ENCODE measurements at regions not wholly inside any gene's neighbourhood (a gene's known extent, or its start where the extent isn't known, plus 50 kb on each side); places are given as distances from the start of the nearest gene placed in this dataset.

DNA sequence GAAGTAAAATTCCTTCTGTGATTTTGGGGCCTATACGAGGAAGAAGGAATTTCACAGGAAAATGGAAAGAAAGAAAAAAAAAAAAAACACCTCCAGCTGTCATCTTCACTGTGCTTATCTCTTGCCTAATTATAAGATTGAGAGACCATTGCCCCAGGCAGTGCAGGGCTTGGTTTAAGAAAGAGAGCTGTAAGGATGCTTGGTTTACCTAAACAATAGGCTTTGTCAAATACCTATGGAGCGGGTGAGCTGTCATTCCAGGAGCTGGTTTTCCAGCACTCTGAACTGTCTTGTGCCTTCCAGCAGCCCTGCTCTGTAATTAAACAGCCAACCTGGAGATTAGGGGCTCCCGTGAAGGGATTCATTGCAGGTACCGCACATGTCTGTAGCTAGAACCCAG lies 137.8 kb downstream of the EDN3 start:
- DNase-seq: no peak

DNA sequence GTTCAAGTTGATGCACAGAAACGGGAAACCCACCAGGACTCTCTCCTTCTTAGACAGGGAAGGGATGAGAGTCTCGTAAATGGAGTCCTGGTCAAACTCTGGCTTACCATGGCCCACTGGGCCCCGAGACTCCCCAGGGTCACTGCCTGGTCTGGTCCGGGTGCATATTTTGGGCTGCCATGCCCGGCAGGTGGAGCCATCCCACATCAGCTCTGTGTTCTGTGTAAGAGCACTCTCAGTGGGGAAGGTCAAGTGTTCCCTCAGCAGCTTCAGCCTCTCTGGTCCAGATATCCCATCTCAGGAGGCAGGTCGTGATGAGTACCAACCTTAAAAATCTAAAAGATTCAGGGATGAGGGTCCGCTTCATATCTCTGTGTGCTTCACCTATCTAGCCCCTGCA lies 138.8 kb downstream of the EDN3 start:
- no peak for DNase-seq

DNA sequence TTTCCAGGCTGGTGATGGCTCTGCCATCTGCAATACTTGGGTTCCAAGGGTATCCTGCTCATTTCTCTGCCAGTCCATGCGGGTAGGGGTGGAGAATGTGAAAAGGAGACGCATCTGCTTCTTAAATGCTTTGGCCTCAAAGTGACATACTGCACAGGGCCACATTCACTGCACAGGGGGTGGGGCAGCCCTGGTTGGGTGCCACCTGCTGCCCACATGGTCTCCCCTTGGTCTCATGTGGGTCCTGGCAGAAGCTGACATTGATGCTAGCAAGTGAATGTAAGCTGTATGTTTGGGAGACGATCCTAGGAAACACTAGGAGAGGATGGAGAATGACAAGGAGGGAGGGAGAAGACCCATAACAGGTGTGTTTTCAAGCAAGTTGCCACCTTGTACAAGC lies 140.9 kb downstream of the EDN3 start:
- DNase-seq: no peak

DNA sequence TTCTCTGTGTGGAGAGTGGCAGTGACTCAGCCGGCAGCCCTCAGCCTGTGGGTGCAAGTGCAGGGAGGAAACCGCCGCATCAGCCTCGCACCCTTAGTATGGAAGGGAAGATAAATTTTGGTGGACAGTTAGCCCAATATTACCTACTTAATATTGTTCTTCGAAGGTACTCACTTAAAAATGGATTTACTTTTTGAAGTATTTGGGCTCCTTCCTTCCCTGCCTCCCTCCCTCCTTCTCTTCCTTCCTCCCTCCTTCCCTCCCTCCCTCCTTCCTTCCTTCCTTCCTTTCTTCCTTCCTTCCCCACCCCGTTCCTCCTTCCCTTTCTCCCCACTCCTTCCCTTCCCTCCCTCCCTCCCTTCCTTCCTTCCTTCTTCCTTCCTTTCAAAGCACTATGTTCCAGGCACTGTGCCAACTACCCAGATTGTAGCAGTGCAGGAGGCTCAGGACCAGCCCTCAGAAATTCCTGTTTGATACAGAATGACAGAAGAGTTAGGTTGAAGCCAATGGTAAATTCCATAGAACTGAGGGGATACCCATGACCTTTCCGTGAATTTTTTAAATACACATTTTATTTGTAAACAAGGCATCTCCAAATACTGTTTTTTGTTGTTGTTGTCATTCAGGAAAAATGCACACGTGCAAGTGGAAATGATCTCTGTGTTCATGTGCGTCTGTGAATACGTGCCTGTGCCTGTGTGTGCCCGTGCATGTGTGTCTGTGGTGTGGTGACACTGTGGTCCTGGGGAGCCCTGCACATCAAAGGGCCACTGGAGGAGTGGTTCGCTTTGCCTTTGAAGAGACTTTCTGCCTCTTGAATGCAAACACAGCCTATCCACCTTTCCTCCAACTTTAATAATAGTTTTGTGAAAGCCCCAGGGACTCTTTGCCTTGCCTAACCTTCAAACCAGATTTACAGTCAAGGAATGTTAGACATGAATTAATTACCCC lies 141.7 kb downstream of the EDN3 start:
- no peak for DNase-seq

DNA sequence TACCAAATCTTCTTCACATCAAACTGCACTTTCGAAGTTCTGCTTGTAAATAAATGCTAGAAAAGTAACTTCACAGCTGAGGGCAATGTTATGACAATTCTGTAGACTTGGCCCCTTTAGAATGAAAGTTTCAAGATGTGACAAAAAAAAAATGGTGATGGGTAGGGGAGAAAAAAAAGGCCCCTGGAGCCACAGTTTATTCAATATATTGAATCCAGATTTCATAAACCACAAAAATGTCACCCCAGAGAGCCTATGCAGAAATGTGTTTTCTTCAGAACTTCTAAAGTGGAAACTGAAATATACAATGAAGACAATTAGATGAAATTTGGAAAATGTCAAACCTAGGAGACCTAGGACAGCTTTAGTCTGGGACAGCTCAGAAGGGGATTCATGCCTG lies 143.1 kb downstream of the EDN3 start:
- DNase-seq: no peak

DNA sequence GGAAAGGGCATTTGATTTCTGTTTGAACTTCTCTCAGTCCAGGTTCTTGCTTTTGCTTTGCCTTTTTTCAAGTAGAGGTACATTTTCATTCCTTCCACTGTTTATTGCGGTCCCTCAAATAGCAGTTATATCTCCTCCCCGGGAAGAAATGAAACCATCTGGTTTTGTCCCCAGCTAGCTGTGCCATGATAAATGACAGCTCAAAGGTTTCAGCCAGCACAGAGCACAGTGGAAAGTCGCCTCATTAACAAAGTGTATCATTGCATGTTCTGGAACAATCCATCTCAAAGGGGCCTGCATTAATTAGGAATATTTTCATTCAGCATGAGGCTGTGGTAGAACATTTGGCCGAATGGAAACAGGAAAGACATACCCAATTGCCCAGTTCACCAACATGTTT lies 146.0 kb downstream of the EDN3 start:
- no peak for DNase-seq

DNA sequence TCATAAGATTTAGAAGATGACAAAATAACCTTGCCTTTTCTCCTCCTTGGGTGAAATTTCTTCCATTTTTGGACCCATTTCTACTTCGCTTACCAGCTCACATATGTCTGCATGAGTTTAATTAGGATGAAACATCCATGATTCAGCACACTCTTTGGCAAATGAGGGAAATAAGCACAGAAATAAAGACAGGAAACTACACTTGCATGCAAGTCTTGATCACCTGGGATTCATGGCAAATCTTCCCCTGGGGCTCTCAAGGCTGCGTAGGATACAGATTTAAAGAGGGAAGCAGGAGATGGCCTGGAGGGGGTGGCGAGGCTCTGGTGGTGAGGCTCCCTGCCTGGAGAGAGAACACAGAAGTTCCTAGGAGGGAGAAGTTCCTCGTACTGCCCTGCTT lies 147.8 kb downstream of the EDN3 start:
- DNase-seq: no peak

DNA sequence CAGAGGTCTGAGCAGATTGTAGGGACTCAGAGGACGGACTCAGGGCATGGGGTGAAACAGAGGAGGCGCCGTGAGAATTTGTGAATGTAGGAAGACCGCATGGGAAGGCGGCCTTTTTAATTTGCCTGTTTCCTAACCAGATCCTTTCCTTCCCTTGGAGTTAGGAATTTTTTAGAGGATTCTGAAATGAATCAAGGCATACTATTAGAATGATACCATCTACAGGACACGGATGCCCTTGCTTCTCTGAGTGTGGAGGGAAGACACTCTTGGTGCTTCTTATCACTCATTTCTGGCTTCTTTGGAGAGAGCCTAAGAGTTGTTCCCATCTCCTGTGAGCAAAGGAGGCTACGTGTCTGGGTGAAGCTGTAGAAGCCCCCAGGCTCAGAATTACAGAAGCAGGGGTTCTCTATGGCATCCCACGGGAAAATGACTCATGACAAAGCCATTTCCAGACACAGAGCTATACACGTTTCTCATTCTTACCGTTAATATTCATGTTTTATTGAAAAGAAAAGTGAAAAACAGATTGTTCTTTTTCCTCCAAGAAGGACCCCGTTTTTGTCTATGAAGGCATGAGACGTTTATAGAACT lies 148.5 kb downstream of the EDN3 start:
- no peak for DNase-seq

DNA sequence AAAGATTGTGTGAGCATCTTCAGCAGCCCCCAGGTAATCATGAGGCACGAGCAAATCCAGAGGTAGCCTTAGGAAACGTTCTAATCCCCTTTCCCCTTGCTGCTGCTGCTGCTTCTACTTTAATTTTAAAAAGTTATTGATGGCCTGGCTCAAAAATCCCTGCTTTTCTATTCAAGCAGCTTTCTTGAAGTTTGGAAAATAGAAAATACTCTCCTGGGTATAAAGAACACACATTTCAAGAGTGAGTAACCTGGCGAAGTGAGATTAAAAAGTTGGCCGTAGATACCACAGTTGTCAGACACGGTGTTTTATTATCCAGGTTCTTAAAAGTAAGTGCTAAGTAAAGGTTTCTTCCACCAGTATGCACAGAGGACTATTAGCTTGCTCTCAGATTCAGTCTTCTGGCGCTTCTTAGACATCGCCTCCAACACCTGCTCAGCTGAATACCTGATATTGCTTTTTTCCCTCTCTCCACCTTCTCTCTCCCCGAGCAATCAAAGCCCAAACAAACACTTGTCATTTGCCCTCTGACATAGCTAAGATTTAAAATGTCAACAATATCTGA lies 150.7 kb downstream of the EDN3 start:
- no peak for DNase-seq

DNA sequence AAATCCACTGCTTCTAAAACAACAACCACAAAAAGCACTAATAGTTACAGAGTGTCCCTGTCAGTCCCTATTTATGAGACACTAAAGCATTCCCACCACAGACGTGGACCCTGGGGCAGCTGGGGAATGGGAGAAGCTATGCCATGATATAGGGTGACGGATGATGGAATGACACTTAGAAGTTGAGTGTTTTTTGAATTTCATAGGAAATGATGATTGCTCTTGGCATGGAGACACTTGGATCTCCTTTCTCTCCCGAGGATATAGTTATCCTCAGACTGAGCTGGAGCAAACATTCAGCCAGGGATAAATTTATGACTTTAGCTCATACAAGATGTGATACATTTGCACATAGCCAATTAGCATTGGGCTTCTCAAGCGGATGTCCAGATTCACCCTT lies 151.2 kb downstream of the EDN3 start:
- no peak for DNase-seq

DNA sequence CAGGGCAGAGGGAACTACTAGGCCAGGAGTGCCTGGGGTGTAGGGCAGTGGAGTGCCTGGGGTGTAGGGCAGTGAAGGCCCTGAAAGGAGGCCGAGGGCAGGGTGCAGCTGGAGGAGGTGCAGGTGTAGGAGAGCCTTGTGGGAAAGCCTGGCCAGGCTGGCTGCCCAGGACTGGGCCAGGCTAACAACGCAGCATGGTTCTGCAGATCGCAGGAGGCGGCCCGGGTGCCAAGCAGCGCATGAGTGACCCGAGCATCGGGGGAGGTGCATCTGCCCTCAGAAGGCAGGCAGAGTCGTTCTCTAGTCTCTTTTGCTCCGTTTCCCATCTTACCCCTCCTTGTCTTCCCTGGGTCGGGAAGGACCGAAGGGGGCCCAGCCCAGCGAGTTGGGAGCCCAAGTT lies 151.5 kb upstream of the PHACTR3 start:
- no peak for DNase-seq

DNA sequence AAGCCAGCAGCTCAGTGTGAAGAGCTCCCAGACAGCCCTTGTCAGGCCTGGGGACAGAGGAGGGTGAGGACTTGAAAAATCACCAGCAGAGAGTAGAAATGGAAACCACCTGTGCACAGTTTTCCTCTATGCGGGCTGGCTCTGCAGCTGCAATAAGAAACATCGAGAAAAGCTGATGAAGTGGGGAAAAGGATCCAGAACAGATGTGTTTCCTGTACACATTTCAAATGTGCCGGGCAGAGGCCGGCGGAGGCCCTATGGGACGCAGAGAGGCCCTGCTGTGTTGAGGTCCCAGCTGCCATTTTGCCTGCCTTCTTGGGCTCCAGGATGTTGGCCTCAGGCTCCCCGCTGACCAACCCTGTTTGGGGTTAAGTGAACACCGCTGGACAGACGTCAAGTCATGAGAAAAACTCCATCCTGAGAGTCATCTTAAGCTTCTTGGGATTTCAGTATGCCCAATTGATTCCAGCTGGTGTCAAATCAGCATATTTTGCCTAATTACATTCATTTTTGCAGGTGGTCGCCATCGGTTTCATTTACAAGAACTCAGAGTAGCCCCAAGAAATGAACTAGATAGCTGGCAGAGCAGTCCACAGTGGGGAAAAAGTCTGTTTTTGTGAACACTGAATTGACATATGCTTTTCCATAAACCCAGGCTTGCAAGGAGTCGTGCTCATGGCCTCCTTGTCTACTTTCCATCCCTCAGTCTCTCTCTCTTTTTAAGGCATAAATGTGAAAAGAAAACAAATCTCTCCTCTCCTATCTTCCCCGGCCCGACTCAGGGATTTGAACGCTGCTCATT lies 150.4 kb upstream of the PHACTR3 start:
- DNase-seq: no peak

DNA sequence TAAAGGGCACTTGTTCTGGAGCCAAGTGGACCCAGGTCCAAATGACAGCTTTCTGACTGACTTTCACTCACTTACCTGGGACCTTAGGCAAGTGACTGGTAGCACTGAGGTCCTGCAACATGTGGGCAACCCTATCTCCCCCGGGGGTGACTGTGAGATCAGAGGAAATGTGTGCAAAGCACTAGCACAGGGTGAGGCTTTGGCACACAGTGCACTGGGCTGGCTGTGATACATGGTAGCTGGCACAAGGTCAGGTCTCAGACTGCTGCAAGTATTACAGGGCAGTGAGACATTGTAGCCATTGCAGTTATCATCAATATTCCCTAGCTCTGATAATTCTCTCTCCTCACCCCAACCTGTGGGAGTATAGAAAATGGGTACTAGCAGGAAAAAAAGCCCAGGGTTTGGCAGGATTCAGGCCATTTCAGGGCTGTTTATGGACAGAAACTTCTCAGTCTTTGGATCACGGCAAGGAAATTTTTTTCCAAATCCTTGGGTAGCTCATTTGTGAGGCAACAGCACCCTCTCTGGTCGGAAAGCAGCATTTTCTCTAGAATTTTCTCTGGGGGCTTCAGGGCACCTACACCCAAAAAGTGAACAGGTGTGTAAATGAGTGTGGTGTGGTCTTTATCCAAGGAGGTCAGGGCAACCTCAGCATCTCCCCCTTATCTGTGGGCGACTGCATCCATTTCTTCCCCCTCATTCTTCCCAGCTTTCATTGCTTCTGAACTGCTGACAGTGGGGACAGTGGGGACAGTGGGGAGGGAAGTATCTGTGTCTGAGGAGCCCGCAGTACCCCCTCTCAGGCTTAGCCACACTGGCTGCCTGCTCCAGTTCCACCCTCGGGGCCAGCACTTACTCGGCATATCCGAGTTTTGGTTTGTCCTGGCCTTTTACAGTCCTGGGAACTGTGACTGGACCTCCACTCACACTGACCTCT lies 148.7 kb upstream of the PHACTR3 start:
- no peak for DNase-seq

DNA sequence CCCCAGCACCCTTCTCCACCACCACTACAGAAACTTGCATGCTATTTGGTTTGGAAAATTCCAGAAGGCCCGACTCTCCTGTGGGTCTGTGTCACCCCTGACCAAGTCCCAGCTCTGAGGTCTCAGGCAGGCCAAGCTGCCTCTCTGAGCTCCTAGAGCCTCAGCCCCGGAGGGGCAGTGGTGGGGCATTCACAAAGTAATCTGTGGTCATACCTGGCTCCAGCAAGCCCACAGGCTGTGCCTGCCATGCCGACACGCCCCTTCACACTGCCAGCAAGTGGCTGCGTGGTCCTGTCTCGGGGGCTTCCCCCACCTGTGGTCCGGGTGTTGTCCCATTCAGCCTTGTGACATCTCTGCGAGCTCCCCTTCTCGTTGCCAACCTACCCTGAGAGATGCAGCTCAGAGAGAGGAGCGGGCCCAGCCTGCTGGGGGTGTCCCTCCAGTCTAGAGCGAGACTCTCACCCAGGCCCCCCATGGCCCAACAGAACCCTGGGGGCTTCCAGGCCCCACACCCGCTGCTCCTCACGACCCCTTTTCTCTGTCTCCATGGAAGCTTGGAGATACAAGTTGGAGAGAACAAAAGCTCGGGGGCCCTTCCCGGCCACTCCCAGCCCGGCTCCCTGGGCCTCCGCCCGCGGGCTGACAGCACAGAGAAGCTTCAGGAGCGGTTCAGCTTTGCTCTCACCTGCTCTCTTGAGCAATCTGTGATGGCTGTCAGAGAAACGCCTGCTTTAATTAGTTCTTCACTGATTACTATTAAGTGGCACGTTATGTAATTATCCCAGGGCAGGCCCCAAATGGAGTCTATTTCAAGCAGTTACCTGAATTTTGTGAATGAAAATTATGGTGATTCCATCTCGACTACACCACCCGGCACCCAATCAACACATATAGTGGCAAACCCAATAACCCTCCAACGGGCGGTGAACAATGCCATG lies 147.7 kb upstream of the PHACTR3 start:
- DNase-seq: no peak

DNA sequence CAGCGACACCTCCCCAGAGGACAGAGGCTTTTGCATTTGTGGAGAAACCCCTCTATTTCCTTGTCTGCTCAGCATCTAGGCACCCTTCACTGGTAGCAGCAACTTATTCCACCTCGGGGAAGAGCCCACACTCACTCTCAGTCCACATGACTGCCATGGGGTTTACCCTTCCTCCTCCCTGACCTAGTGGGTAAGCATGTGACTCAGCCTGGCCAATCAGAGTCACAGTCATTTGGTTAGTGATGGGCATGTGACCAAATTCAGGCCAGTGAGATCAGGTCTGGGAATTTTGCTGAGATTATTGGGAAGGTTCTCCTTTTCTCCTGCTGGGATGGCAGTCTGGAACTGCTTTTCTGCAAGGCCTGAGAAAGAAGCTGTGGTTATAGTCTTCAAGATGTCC lies 145.7 kb upstream of the PHACTR3 start:
- no peak for DNase-seq

DNA sequence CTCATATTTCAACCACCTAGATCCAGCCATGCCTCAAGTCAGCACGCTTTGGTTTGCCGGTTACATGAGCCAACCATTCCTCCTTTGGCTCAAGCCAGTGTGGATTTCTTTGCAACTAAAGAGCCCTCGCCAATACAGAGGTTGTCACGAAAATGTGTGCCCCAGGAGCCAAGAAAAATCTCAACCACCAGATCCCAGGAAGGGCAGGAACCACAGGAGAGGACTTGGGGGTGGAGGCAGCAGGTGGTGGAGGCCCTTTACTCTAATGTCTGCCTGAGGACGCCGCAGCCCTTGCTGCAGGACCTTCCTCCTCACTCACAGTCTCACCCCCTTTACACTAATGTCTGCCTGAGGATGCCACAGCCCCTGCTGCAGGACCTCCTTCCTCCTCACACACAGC lies 144.8 kb upstream of the PHACTR3 start:
- DNase-seq: no peak

DNA sequence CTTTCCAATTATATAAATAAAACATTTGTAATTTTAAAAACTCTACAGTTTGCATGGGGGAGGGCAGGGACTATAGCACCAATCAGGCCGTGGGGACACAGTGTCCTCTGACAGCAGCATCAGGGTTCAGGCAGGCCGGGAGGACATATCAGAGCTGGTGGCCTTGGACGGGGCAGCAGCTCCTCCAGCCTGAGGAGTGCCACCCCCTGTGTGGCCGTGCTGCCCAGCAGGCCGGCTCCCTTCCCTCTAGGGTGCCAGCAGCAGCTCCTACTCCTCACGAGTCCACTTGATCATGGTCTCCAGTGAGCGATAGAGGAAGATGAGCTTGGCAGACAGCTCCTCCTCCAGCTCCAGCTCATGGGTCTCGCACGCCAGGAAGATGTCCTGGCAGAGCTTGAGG lies 144.0 kb upstream of the PHACTR3 start:
- no peak for DNase-seq

DNA sequence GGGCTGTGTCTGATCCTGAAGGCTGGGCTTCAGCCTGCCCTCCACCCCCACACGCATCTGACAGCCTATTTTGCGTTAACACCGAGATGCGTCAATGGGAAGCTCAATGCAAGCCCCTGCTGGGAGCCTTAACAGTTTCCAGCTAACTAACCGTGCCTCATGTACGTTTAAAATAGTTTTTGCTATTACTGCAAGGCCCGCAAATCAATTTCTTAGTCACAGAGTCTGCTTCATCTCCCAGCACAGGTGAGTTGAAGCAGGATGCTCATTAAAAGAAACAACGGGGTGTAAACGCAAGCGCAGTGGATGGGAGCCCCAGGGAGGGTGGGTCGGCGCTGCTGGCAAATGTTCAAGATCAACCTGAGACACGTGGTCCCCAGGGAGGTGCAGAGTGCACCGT lies 142.8 kb upstream of the PHACTR3 start:
- DNase-seq: no peak

DNA sequence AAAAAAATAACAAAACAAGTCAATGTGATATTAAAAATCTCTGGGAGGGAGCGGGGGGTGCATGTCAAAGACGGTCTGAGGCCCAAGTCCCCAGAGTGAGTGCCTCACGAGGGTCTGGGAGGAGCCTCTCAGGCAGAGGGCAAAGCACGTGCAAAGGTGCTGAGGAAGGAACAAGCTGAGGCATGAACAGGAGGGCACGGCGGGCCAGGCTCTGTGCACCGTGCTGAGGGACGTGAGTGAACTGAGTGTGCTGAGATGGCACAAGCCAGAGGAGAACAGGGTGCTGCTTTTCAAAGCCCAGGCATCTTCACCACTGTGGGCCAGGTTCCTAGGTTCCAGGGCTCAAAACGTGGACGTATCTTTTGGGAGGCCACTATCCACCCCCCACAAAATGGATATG lies 142.1 kb upstream of the PHACTR3 start:
- no peak for DNase-seq

DNA sequence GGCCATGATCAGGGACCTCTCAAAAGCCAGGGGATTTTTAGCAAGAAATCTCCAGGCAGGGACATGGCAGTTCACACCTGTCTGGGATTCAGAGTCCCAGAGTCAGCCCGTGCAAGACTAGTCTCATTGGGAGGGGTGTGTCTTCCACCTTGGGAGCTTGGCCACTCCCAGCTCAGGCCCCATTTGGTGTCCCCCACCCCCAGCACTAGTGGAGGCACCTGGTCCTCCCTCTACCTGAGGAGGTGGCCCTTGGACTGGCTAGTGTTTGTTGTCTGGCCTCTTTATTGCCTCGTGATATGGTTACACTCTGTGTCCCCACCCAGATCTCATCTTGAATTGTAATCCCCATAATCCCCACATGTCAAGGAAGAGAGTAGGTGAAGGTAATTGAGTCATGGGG lies 140.8 kb upstream of the PHACTR3 start:
- no peak for DNase-seq

All from NCI-H510A (cell line).